HG03442 (cell line): ENCODE measurements at regions not wholly inside any gene's neighbourhood (a gene's known extent, or its start where the extent isn't known, plus 50 kb on each side); places are given as distances from the start of the nearest gene placed in this dataset.
"Not testable (repeated sequence)": the region's sequence is repeated elsewhere in the genome, so short reads cannot be mapped to it uniquely, and the experiment has no call there.

Experiments used
- ATAC-seq: cut with Tn5 transposase; IDR thresholded peaks from one replicate; pipeline ENCODE4 v1.9.1; 2021; ENCODE audit warnings: mild to moderate bottlenecking, moderate library complexity; ENCODE audit not compliant: unreplicated experiment

- not testable (repeated sequence) for ATAC-seq
Observed at GRCh38 chr14:105620865-105621471, 94.6 kb downstream of the TMEM121 start.

GRCh38 chr14:105621479-105622328 lies 95.3 kb downstream of the TMEM121 start:
- not testable (repeated sequence) for ATAC-seq

GRCh38 chr14:105622329-105622955 lies 96.1 kb downstream of the TMEM121 start:
- ATAC-seq, result no peak

GRCh38 chr14:105623178-105623577 lies 96.8 kb downstream of the TMEM121 start:
- not testable (repeated sequence) for ATAC-seq

- not testable (repeated sequence) for ATAC-seq
Observed at GRCh38 chr14:105624346-105624745, 98.0 kb downstream of the TMEM121 start.

GRCh38 chr14:105624749-105625434 lies 98.5 kb downstream of the TMEM121 start:
- ATAC-seq, result not testable (repeated sequence)

GRCh38 chr14:105625448-105625847 lies 99.1 kb downstream of the TMEM121 start:
- ATAC-seq, result not testable (repeated sequence)

GRCh38 chr14:105626111-105626510 lies 99.7 kb downstream of the TMEM121 start:
- ATAC-seq, result not testable (repeated sequence)

GRCh38 chr14:105626651-105627050 lies 100.3 kb downstream of the TMEM121 start:
- not testable (repeated sequence) for ATAC-seq

GRCh38 chr14:105627287-105627686 lies 100.9 kb downstream of the TMEM121 start:
- not testable (repeated sequence) for ATAC-seq

GRCh38 chr14:105627701-105628100 lies 101.3 kb downstream of the TMEM121 start:
- no peak for ATAC-seq

- ATAC-seq, result not testable (repeated sequence)
Observed at GRCh38 chr14:105628126-105628525, 101.7 kb downstream of the TMEM121 start.

- ATAC-seq, result not testable (repeated sequence)
Observed at GRCh38 chr14:105628531-105629067, 102.2 kb downstream of the TMEM121 start.

- not testable (repeated sequence) for ATAC-seq
Observed at GRCh38 chr14:105629091-105629885, 102.9 kb downstream of the TMEM121 start.

GRCh38 chr14:105629886-105630215 lies 103.5 kb downstream of the TMEM121 start:
- ATAC-seq, result no peak

- ATAC-seq, result not testable (repeated sequence)
Observed at GRCh38 chr14:105630293-105630934, 104.0 kb downstream of the TMEM121 start.

- not testable (repeated sequence) for ATAC-seq
Observed at GRCh38 chr14:105630935-105631779, 104.8 kb downstream of the TMEM121 start.

GRCh38 chr14:105632010-105632409 lies 105.6 kb downstream of the TMEM121 start:
- no peak for ATAC-seq

- ATAC-seq, result not testable (repeated sequence)
Observed at GRCh38 chr14:105633596-105633995, 107.2 kb downstream of the TMEM121 start.
